HG03060 (cell line): ENCODE measurements at regions not wholly inside any gene's neighbourhood (a gene's known extent, or its start where the extent isn't known, plus 50 kb on each side); places are given as distances from the start of the nearest gene placed in this dataset.

Experiments
- ATAC-seq: cut with Tn5 transposase; IDR thresholded peaks from one replicate; pipeline ENCODE4 v1.9.1; 2021; ENCODE audit warnings: low read depth, moderate number of reproducible peaks; ENCODE audit not compliant: unreplicated experiment

DNA sequence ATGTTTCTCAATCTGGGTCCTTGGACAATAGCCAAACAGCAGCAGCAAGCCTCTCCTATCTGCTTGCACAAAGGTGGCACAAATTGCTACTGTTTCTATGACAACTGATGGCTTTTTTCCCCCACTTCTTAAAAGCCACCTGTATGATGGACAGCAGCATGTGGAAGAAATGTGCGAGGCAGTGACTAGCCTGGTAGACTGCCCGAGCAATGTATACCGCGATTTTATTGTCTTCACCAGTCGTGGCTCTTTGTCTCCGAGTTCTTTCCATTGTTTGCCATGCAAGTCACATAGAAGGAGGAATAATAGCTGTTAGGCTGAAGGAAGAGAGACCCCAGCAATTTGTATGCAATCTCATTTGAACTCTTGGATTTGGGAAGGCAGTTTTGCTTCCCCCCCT lies 79.4 kb downstream of the S1PR1 start:
- no peak for ATAC-seq

DNA sequence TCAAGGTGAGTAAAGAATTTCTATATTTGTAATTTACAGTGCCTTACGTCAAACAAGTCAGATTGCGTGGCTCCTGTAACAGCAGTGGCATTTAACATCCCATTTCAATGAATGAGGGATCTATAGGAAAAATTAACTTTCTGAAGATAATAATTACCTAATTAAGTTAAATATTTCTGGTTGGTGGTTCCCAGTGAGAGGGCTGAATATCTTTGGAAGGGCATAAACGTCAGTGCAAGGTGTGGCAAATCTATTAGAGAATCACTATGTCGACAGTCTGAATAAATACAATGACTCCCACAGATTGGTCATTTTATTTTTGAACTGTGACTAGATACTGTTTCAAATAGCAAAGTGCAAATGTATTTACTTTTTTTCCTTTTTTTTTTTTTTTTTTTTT lies 80.0 kb downstream of the S1PR1 start:
- ATAC-seq, result no peak

DNA sequence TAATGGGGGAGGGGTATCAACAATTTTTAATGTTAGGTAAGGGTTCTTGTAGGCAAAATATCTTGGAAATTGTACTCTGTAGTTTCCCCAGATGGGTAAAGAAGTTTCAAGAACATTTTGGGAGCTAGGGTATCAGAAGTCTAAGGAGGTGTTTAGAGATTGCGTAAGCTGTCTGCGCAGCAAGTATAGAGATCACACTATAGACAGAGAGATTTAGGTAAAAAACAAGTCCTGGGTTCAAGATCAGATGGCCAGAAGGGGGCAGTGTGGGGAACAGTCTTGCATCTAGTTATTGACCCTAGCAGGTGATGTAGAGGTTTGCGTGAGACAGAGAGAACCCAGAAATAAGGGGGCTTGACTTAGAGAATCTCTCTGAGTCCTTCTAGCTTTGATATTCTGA lies 80.8 kb downstream of the S1PR1 start:
- ATAC-seq, result no peak

DNA sequence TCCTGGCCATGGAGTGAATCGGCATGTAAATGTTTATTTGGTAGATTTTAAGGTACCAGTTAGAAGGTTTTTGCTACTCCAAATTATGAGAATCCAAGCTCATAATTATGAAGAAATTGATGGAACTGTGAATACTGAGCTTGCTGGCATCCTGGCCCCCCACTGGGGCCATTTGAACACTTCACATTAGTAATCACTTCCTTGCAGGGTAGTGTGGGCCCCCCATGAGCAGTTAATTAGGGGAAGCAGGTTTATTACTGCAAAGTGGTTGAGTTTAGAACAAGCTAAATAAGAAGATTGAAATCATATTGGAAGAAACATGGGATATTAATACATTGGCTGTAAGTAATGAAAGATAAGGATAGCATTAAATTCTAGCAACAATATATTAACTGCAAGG lies 86.7 kb downstream of the S1PR1 start:
- no peak for ATAC-seq

DNA sequence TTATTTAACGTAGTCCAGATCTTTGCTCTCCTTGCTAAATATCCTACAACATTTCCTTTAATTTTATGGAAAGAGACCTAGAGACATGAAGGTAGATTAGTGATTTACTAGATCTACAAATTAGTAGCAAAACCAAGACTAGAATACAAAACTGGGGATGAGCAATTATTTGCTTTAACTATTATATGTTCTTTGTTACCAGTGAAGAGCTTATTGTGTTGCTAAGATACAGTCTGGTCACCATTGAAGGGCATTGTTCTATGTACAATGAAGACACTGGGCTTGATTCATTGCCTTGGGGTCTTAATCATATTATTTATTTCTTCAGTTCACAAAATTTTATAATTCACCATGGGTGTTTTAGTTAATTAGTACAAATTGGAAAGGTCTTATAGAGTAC lies 88.3 kb downstream of the S1PR1 start:
- no peak for ATAC-seq

DNA sequence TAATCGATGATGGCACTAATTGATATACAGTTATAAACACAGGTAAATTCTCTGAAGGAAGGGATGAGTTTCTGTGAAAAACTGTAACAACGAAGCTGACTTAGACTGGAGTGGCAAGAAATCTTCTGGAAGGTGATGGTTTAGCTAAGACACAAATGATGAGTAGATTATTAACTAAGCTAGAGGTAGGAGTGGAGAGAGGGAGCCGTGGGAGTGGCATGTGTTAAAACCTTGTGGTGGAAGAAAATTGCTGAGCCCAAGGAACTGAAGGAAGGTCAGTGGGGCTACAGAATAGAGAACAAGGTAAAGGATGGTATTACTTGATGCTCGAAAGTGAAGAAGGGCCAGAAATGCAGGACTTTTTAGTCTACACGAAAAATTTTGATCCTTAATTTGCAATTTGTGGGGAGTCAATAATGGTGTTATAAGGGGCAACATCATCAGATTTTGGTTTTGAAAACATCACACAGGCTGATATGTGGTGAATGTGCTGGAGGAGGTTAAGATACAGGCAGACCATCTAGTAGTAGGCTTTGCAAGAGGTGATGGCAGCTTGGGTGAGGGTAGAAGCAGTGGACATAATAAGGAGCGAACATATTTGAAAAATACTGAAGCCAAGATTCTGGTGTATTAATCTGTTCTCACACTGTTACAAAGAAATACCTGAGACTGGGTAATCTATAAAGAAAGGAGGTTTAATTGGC lies 93.8 kb downstream of the S1PR1 start:
- ATAC-seq, result no peak

DNA sequence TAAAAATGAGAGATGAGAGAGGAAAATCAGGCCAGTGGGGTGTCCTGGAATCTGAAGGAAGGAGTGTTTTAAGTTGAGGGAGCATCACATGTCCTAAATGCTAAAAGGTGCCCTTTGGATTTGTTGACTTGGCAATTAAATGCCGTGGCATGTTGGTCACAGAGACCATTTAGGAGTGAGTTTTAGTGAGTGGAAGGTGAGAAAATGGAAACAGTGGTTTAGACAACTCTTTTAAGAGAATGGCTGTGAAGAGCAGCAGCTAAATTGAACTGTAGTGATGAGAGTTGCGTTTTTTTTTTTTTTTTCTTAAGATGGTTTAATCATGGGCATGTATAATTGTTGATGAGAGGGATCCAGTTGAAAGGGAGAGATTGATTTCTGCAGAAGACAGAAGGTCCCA lies 95.0 kb downstream of the S1PR1 start:
- no peak for ATAC-seq

DNA sequence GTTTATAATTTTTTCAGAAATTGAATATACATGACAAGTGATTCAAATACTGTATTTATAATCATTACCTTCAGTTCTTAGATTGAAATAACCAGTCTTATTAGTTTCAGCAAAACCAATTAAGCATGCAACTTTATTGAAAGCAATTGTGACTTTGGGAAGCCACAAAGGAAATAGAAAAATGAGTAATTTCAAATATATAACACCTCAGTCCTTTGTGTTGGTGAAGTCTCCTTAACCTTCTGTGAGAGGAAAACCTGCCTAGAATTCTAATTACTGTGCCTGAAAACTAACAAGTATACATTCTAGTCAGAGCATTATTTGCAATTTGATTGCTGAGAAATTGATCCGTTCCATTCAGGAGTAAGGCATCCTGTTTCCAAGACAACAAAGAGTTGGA lies 95.8 kb downstream of the S1PR1 start:
- no peak for ATAC-seq

DNA sequence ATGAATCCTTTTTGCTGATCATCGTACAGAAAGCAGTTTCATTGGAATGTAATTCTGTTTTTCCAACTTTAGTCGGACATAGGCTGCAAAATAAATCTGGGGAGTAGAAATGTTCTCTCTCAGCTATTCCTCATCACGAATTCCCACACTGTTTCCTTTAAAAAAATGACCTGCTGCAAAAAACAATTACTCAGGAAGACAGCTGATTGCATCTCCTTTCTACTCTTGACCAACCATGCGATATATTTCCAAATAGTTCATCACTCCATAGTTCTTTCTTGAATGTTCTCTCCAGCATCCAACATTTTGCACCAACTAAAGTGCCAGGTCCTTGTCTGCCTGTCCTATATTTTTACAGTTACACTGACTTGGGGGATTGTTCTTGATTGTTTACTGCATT lies 96.4 kb downstream of the S1PR1 start:
- no peak for ATAC-seq

DNA sequence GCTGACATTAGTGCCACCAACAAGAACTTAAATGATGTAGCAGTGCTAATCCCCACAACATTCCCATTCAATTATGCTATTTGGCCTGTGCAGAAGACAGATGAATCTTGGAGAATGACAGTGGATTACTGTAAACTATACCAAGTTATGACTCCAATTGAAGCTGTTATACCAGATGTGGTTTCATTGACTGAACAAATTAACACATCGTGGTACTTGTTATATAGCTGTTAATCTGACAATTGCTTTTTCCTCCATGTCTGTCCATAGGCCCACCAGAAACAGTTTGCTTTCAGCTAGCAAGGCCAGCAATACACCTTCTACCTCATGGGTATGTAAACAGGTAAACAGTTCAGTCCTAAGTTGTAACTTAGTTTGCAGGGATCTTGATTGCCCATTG lies 101.1 kb downstream of the S1PR1 start:
- ATAC-seq, result no peak

DNA sequence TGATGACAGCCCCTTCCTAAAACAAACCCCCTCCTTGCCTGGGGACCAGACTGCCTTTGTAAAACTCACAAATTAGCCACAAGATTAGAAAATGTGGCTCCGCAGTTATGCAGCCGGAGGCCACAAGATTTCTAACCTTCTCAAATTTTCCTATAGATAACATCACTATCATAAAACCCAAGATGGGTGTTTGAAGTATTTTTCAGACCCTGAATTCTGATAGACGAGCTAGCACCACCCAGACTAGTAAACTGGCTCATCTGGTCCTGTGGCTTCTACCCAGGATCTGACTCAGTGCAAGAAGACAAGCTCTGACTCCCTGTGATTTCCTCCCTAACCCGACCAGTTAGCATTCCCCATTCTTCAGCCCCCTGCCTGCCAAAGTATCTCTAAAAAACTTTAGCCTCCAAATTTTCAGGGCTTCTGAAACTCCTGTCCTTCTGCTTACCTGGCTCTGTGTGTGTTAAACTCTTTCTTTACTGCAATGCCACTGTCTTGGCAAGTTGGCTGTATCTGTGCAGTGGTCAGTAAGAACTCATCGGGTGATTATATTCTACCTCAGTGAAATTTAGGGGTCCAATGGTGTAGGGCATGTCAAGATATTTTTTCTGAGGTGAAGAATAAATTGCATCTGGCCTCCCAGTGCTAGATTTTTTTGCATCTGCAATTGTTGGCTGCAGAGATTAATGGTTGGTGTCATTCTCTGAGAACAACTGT lies 102.1 kb downstream of the S1PR1 start:
- ATAC-seq, result no peak

DNA sequence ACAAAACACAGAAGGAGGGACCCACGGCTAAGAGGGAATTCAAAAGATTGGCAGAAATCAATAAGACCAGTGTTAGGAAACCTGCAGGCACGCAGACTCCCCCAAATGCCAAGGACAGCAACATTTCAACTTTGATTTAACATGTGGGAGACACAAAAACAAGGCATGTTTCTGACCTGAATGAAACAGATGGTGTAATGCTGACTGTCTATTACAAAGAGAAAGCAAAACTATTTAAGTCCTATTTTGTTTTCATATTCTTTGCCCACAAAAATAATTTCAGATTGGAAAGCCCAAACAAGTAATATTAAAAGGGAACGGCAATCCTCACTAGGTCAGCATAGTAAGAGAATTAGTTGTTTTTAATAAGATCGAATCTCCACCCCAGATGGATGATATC lies 107.9 kb downstream of the S1PR1 start:
- no peak for ATAC-seq

DNA sequence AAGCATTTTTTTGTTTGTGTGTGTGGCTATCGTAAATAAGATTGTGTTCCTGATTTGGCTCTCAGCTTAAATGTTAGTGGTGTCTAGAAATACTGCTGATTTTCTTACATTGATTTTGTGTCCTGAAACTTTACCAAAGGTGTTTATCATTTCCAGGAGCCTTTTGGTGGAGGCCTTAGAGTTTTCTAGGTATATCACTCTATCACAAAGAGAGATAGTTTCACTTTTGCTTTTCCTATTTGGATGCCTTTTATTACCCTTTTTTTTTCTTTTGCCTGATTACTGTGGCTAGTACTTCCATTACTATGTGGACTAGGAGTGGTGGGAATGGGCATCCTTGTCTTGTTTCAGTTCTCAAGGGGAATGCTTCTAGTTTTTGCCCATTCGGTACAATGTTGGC lies 109.6 kb downstream of the S1PR1 start:
- ATAC-seq, result no peak

DNA sequence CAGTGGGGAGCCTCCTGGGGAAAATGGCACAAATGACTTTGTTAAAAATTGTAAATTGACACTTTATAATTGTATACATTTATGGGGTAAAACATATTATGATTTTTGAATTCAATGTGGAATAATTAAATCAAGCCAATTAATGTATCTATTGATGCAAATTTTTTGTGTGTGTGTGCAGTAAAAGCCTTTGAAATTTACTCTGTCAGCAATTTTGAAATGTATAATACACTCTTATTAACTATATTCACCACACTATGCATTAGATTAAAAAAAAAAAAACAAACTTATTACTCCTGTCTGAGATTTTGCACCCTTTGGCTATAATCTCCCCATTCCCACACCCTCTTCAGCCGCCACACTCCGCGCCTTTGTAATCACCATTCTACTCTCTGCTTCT lies 119.2 kb downstream of the S1PR1 start:
- no peak for ATAC-seq

DNA sequence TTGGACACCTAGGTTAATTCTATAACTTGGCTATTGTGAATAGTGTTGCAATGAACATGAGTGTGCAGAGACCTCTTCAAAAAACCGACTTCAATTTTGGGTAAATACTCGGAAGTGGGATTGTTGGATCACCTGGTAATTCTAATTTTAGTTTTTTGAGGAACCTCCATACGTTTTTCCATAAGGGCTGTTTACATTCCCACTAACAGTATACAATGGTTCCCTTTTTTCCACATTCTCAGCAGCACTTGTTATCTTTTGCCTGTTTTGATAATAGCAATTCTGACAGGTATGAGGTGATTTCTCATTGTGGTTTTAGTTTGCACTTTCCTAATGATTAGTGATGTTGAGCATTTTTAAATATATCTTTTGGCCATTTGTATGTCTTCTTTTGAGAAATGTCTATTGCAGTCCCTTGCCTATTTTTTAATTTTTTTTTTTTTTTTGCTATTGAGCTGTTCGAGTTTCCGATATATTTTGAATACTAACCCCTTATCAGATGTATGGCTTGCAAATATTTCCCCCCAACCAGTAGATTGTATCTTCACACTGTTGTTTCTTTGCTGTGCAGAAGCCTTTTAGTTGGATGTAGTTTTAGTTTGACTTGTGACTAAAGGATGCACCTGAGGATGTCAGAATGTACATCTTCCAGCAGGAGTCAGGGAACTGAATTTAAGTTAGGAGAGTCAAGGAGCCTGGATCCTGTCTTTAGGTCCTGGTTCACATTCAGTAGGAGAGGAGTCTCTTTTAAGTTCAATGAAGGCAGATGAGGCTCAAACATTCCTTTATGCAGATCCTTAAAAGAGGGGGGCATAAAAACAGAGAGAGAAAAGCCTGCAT lies 120.0 kb downstream of the S1PR1 start:
- ATAC-seq, result no peak

DNA sequence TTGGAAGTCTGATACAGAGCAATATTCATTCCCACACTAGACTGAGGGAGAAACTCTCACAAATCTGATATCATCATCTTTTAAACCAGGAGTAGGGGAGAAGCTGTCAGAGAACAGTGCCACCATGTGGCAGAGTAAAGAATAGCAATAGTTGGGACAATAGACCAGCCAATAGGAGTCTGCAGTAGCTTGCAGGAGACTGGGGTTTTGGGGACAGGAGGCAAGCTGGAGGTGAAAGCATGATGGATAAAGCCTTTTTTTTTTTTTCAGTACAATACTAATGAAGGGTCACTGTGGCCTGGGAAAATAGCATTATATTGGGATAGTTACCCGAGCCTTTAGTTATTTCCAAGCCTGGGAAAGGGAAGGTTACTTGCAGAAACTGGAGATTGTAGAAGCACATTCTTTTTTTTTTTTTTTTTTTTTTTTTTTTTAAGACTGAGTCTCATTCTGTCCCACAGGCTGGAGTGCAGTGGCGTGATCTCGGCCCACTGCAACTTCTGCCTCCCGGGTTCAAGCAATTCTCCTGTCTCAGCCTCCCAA lies 120.7 kb downstream of the S1PR1 start:
- ATAC-seq, result peak; percentile 93

DNA sequence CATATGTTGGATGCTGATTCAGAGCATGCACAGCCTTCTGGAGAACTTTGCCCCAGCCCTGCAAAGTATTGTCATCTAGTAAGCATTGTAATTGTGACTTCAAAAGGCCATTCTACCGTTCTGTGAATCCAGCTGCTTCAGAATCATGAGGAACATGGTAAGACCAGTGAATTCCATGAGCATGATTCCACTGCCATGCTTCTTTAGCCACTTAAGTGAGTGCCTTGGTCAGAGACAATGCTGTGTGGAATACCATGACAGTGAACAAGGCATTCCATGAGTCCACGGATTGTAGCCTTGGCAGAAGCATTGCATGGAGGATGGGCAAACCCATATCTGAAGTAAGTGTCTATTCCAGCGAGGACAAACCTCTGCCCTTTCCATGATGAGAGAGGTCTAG lies 123.7 kb downstream of the S1PR1 start:
- no peak for ATAC-seq

DNA sequence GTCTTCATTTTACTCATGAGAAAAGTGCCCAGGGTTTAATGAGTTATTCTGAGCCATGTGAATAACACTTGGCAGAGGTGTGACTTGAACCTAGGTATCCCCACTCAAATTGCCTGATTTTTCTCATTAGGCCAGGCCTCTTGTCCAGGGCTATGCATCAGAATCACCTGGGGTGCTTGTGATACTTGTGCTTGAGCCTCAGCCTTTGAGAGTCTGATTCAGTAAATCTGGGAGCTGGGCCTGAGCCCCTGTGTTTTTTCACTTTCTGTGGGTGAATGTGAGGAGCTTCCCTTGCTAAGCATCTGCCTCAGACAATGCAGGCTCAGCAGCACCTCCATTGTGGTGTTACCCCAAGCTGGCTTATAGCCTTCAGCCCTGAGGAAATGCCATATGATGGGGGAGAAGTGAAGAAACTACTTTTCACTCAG lies 127.1 kb downstream of the S1PR1 start:
- peak; percentile 42 for ATAC-seq

DNA sequence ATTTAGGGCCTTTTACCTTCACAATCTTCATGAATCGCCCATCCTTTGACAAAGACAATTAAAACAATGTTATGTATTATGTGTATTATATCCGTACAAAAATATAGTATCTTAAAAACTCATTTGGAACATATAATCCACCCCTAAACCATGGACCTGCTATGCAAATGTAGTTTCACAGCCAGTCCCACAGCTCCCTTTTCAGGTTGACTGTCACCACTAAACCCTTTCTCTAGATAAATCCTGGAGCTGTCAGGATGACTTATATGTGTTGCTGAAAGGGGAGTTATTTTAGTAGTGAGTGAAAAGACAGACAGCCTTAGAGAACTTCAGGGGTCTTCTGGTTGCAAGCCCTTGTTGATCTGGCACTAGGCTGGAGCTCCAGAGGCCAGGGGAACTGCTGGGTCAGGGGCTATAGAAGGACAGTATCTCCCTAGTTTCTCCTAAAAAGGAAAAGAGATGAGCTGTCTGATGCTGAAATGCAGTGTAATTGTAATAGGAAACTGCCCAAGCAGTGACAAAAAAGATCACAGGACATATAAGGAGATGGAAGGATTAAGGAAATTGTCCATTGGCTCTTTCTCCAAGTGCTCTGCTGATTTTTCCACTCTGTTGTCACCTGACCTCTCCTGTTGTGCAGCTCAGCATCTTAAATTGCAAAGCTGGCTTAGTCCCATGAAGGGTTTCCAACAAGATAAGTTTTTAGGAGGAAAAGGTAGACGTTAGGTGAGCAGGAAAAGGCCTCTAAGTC lies 127.7 kb downstream of the S1PR1 start:
- ATAC-seq, result peak; percentile 31

DNA sequence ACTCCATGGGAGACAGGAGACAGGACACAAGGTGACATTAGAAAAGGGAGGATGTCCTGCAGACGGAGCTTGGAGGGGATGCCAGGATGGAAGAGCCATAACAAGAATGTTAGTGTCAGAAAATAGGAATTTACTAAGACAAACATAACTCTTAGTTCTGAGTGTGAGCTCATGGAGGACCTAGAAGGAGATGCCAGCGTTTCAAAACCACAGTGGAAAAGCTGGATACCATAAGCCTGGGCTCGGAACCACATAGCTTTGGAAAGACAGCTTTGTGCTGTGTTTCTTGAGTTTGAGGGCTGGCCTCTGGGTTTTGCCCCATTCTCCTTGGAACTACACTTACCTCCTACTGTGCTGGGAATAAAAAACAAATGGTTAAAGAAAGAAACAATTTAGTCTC lies 128.4 kb downstream of the S1PR1 start:
- ATAC-seq, result no peak

DNA sequence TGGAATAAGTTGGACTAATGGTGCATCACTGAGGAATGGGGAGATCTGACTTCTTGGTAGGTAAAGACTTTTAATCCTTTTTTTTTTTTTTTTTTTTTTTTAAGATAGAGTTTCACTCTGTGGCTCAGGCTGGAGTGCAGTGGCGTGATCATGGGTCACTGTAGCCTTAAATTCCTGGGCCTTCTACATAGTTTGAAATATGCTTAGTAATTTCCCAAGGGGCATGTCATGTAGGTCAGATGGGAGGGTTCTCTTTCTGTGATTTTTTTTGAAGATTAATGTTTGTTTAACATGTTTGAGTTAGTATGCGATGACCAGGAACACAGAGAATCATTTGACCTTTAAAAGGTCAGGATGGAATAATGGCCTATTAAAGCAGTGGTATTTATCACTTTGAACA lies 129.1 kb downstream of the S1PR1 start:
- ATAC-seq, result no peak
